Prostate gland (tissue), 2 donors: ENCODE measurements at regions not wholly inside any gene's neighbourhood (a gene's known extent, or its start where the extent isn't known, plus 50 kb on each side); places are given as distances from the start of the nearest gene placed in this dataset.
"Not testable (repeated sequence)": the region's sequence is repeated elsewhere in the genome, so short reads cannot be mapped to it uniquely, and the experiment has no call there.

Experiments used
- DNase-seq: peaks from one replicate; pipeline ENCODE4 v3.0.0-alpha.2; 2019; ENCODE audit warnings: low spot score
- H3K27ac ChIP-seq, 2 donors: fragments of 200-600 bp; sonication (generic); 2 replicates each; pipeline ENCODE4 v1.5.1; 2017 to 2019
- H3K27me3 ChIP-seq: fragments of 200-600 bp; sonication (generic); replicated peaks from 2 replicates; pipeline ENCODE4 v1.5.1; 2019; ENCODE audit not compliant: insufficient read depth
- H3K36me3 ChIP-seq, 2 donors: fragments of 200-600 bp; sonication (generic); 1 replicate in 1 of 2; 2 replicates in 1 of 2; pipeline versions ENCODE4 v1.5.1 to v1.8.1; 2017 to 2019
- H3K4me1 ChIP-seq: fragments of 200-600 bp; sonication (generic); replicated peaks from 2 replicates; pipeline ENCODE4 v1.5.1; 2019
- H3K4me3 ChIP-seq, 2 donors: fragments of 200-600 bp; sonication (generic); 2 replicates each; pipeline ENCODE4 v1.5.1; 2017 to 2019
- H3K9me3 ChIP-seq: fragments of 200-600 bp; sonication (generic); 2 replicates; pipeline ENCODE4 v1.5.1; 2017
- CTCF ChIP-seq, 4 experiments: fragments of 200-600 bp in 2 of 4; fragments of 450-650 bp in 2 of 4; sonication (generic) in 2 of 4; IDR thresholded peaks; 1 replicate in 3 of 4; 2 replicates in 1 of 4; pipeline ENCODE4 v1.5.1; 2016 to 2019; ENCODE audit warnings: antibody characterized with exemption in 4 of 4, mild to moderate bottlenecking in 2 of 4, moderate library complexity in 2 of 4
- POLR2A ChIP-seq: fragments of 450-650 bp; IDR thresholded peaks from one replicate; pipeline ENCODE4 v1.6.1; 2016; ENCODE audit warnings: antibody characterized with exemption, mild to moderate bottlenecking
- POLR2AphosphoS5 ChIP-seq: sonication (generic); formaldehyde crosslinking; IDR thresholded peaks from one replicate; pipeline ENCODE4 v1.6.1; 2017; ENCODE audit warnings: antibody characterized with exemption
- WGBS: methylation state at CpG from one replicate; pipeline ENCODE4 v1.1.5; 2018; 5-methylcytosine and 5-hydroxymethylcytosine counted together
- intact Hi-C: fragments of 100-400 bp; cut with DNase I; formaldehyde crosslinking; loops from one replicate; pipeline ENCODE4 v1.14.2; 2022

- H3K27me3 ChIP-seq: no peaks in the 10 kb centered on the region
- TF ChIP-seq CTCF (IDR thresholded peaks at IDR 0.05) (no peak), POLR2AphosphoS5 (no peak)
- H3K4me3 ChIP-seq: no peak overlapping the region
- no peaks in the 10 kb centered on the region for H3K36me3 ChIP-seq
- peaks cover 4% of the 10 kb centered on the region for H3K4me1 ChIP-seq
- H3K27ac ChIP-seq: no peak overlapping the region
- intact Hi-C loops: no loop called here
- DNase-seq: no peak
- no peaks in the 10 kb centered on the region for H3K9me3 ChIP-seq
- WGBS: 73% methylated on average over 5 of the region's 5 CpGs
These were observed 79.9 kb upstream of the ATP1A1 start for GRCh38 chr1:116292929-116293725.

GRCh38 chr1:116297495-116298212 is 75.4 kb upstream of the ATP1A1 start:
- no peak overlapping the region for H3K4me3 ChIP-seq
- H3K4me1 ChIP-seq: no peaks in the 10 kb centered on the region
- WGBS: 95% methylated on average over 18 of the region's 18 CpGs
- no peak overlapping the region for H3K27ac ChIP-seq
- H3K27me3 ChIP-seq: no peaks in the 10 kb centered on the region
- TF ChIP-seq CTCF (IDR thresholded peaks at IDR 0.05): no peak
- TF ChIP-seq POLR2A: no peak
- TF ChIP-seq POLR2AphosphoS5: no peak
- DNase-seq: no peak
- intact Hi-C loops: no loop called here
- no peaks in the 10 kb centered on the region for H3K36me3 ChIP-seq
- no peaks in the 10 kb centered on the region for H3K9me3 ChIP-seq

GRCh38 chr1:116298213-116298579 is 74.8 kb upstream of the ATP1A1 start:
- H3K36me3 ChIP-seq, DNase-seq, H3K4me1 ChIP-seq, intact Hi-C loops, H3K27ac ChIP-seq, H3K4me3 ChIP-seq, H3K27me3 ChIP-seq, H3K9me3 ChIP-seq: not testable (repeated sequence)
- 97% methylated on average over 7 of the region's 15 CpGs for WGBS

GRCh38 chr1:116298746-116299145 is 74.3 kb upstream of the ATP1A1 start:
- H3K9me3 ChIP-seq: no peaks in the 10 kb centered on the region
- intact Hi-C loops: no loop called here
- H3K27me3 ChIP-seq: no peaks in the 10 kb centered on the region
- no peak overlapping the region for H3K4me3 ChIP-seq
- DNase-seq: no peak
- H3K4me1 ChIP-seq: no peaks in the 10 kb centered on the region
- 92% methylated on average over 4 of the region's 4 CpGs for WGBS
- TF ChIP-seq POLR2AphosphoS5 (no peak), CTCF (IDR thresholded peaks at IDR 0.05) (no peak), POLR2A (no peak)
- no peaks in the 10 kb centered on the region for H3K36me3 ChIP-seq
- peak overlapping the region in 1 of 2 donors; percentile 30 for H3K27ac ChIP-seq

GRCh38 chr1:116299248-116299647 is 73.8 kb upstream of the ATP1A1 start:
- H3K36me3 ChIP-seq: no peaks in the 10 kb centered on the region
- H3K4me1 ChIP-seq: no peaks in the 10 kb centered on the region
- peak; percentile 48 for TF ChIP-seq POLR2AphosphoS5
- TF ChIP-seq CTCF (IDR thresholded peaks at IDR 0.05): no peak
- 54% methylated on average over 1 of the region's 1 CpG for WGBS
- intact Hi-C loops: no loop called here
- H3K4me3 ChIP-seq: no peak overlapping the region
- peak overlapping the region in 1 of 2 donors; percentile 30 for H3K27ac ChIP-seq
- peak; percentile 49 for DNase-seq
- H3K9me3 ChIP-seq: no peaks in the 10 kb centered on the region
- no peaks in the 10 kb centered on the region for H3K27me3 ChIP-seq
